HCT116 (cell line): ENCODE measurements at regions not wholly inside any gene's neighbourhood (a gene's known extent, or its start where the extent isn't known, plus 50 kb on each side); places are given as distances from the start of the nearest gene placed in this dataset.

Experiments
- ATAC-seq: fragments of 200-7000 bp; cut with Tn5 transposase; 2 replicates; pipeline ENCODE4 v1.9.1; 2020; ENCODE audit warnings: mild to moderate bottlenecking, moderate library complexity
- BruUV-seq: library from RNA; stranded (reverse); fragments of 400-500 nt; replicated peaks from 2 replicates; lab custom pipeline; 2021; lab: Mats Ljungman, UMichigan
- CTCF ChIA-PET: fragments of 300-600 bp; sonication (Branson Sonifier 250); formaldehyde crosslinking; loops from one replicate; lab custom pipeline; 2021; ENCODE audit warnings: antibody characterized with exemption; lab: Charles Lee
- POLR2A ChIA-PET: fragments of 300-600, 350-600 bp; sonication (Branson Sonifier 250); formaldehyde crosslinking; loops from one replicate; lab custom pipeline; 2021; ENCODE audit warnings: antibody characterized with exemption; lab: Charles Lee
- RAD21 ChIA-PET, 2 experiments: fragments of 300-600 bp; sonication (Branson Sonifier 250); formaldehyde crosslinking; loops; one replicate each; lab custom pipeline; 2023; ENCODE audit warnings: low total read pairs in 2 of 2; ENCODE audit not compliant: uncharacterized antibody in 2 of 2, unreplicated experiment in 2 of 2, low non-redundant PET in 1 of 2; lab: Charles Lee
- DNase-seq: peaks from one replicate; pipeline ENCODE4 v3.0.0-alpha.2; 2010; ENCODE audit warnings: low read depth, low spot score
- H2AFZ ChIP-seq: fragments of 200-600 bp; shearing (Covaris generic), sonication (generic); 2 replicates; pipeline ENCODE4 v1.6.1; 2017; ENCODE audit warnings: low read depth, mixed run types, mixed read lengths, antibody characterized with exemption, low read length; ENCODE audit not compliant: poor library complexity, severe bottlenecking
- H3K27ac ChIP-seq: 2 replicates; pipeline ENCODE4 v1.5.1; 2012; ENCODE audit warnings: low read depth, low read length
- H3K27me3 ChIP-seq: fragments of 200-600 bp; sonication (generic); 2 replicates; pipeline ENCODE4 v1.6.1; 2016; ENCODE audit warnings: mixed run types, low read length, mixed read lengths; ENCODE audit not compliant: insufficient read depth
- H3K36me3 ChIP-seq, 2 experiments: fragments of 200-500 bp in 1 of 2; fragments of 200-600 bp in 1 of 2; sonication (Bioruptor generic) in 1 of 2; sonication (generic) in 1 of 2; 2 replicates each; pipeline versions ENCODE4 v1.5.1 to v1.6.1; 2014 to 2016; ENCODE audit warnings: low read length in 2 of 2, inconsistent platforms in 1 of 2, mixed read lengths in 1 of 2, mixed run types in 1 of 2; ENCODE audit not compliant: insufficient read depth in 2 of 2, control insufficient read depth in 1 of 2
- H3K4me1 ChIP-seq, 2 experiments: fragments of 200-600 bp in 1 of 2; sonication (generic) in 1 of 2; 2 replicates each; pipeline versions ENCODE4 v1.5.1 to v1.6.1; 2012 to 2017; ENCODE audit warnings: low read length in 2 of 2, inconsistent platforms in 1 of 2, mild to moderate bottlenecking in 1 of 2, mixed read lengths in 1 of 2, mixed run types in 1 of 2, moderate library complexity in 1 of 2; ENCODE audit not compliant: insufficient read depth in 2 of 2, control insufficient read depth in 1 of 2
- H3K4me2 ChIP-seq: fragments of 200-600 bp; sonication (generic); 2 replicates; pipeline ENCODE4 v1.6.1; 2017; ENCODE audit warnings: mixed run types, low read length, mixed read lengths
- H3K4me3 ChIP-seq, 2 experiments: fragments of 200-600 bp in 1 of 2; sonication (generic) in 1 of 2; replicated peaks in 1 of 2; 2 replicates each; pipeline ENCODE4 v1.5.1; 2011 to 2016; ENCODE audit warnings: low read length in 2 of 2, control low read depth in 1 of 2, low read depth in 1 of 2, mild to moderate bottlenecking in 1 of 2, mixed read lengths in 1 of 2, mixed run types in 1 of 2
- H3K79me2 ChIP-seq: fragments of 200-600 bp; sonication (generic); 2 replicates; pipeline ENCODE4 v1.6.1; 2017; ENCODE audit warnings: mild to moderate bottlenecking, mixed run types, low read length, moderate library complexity, mixed read lengths; ENCODE audit not compliant: insufficient read depth
- H3K9ac ChIP-seq: fragments of 200-600 bp; sonication (generic); 2 replicates; pipeline ENCODE4 v1.6.1; 2016; ENCODE audit warnings: low read length, mixed read lengths
- H3K9me2 ChIP-seq: fragments of 200-600 bp; sonication (generic), shearing (Covaris generic); 2 replicates; pipeline ENCODE4 v1.6.1; 2017; ENCODE audit warnings: mixed run types, mild to moderate bottlenecking, moderate library complexity; ENCODE audit not compliant: insufficient read depth
- H3K9me3 ChIP-seq, 2 experiments: fragments of 200-500 bp in 1 of 2; fragments of 200-600 bp in 1 of 2; sonication (Bioruptor generic) in 1 of 2; sonication (generic) in 1 of 2; 2 replicates each; pipeline ENCODE4 v1.6.1; 2014 to 2017; ENCODE audit warnings: low read length in 2 of 2, mixed read lengths in 2 of 2, inconsistent platforms in 1 of 2, low read depth in 1 of 2, mild to moderate bottlenecking in 1 of 2, mixed run types in 1 of 2, moderate library complexity in 1 of 2; ENCODE audit not compliant: control insufficient read depth in 1 of 2, insufficient read depth in 1 of 2
- H4K20me1 ChIP-seq: fragments of 200-600 bp; sonication (generic), shearing (Covaris generic); 2 replicates; pipeline ENCODE4 v1.6.1; 2017; ENCODE audit warnings: mixed run types, mild to moderate bottlenecking, moderate library complexity; ENCODE audit not compliant: insufficient read depth
- CBX3 ChIP-seq: IDR thresholded peaks from 2 replicates; pipeline ENCODE4 v1.6.1; 2012; ENCODE audit warnings: low read depth
- CEBPB ChIP-seq: IDR thresholded peaks from 2 replicates; pipeline ENCODE4 v1.6.1; 2012; ENCODE audit warnings: low read depth
- EZH2 ChIP-seq: fragments of 200-600 bp; sonication (generic); IDR thresholded peaks from 2 replicates; pipeline ENCODE4 v1.6.1; 2017; ENCODE audit warnings: antibody characterized with exemption, mixed run types
- EZH2phosphoT487 ChIP-seq: fragments of 200-600 bp; IDR thresholded peaks from 2 replicates; pipeline ENCODE4 v1.6.1; 2018; ENCODE audit warnings: antibody characterized with exemption, borderline replicate concordance
- FOSL1 ChIP-seq: IDR thresholded peaks from 2 replicates; pipeline ENCODE4 v1.6.1; 2012; ENCODE audit warnings: low read depth
- JUND ChIP-seq: IDR thresholded peaks from 2 replicates; pipeline ENCODE4 v1.6.1; 2012
- POLR2A ChIP-seq: IDR thresholded peaks from 2 replicates; pipeline ENCODE4 v1.7.0; 2011; ENCODE audit warnings: borderline replicate concordance; ENCODE audit not compliant: insufficient read depth, insufficient read length; ENCODE audit errors: extremely low read depth
- POLR2AphosphoS5 ChIP-seq: IDR thresholded peaks from 2 replicates; pipeline ENCODE4 v1.6.1; 2011; ENCODE audit warnings: mild to moderate bottlenecking, low read depth, low read length, moderate library complexity
- RAD21 ChIP-seq: IDR thresholded peaks from 2 replicates; pipeline ENCODE4 v1.6.1; 2012; ENCODE audit warnings: low read depth, mild to moderate bottlenecking
- SP1 ChIP-seq: IDR thresholded peaks from 2 replicates; pipeline ENCODE4 v1.6.1; 2012; ENCODE audit warnings: low read depth
- SRF ChIP-seq: IDR thresholded peaks from 2 replicates; pipeline ENCODE4 v1.6.1; 2012; ENCODE audit warnings: low read depth
- TCF7L2 ChIP-seq: IDR thresholded peaks from 2 replicates; pipeline ENCODE4 v1.7.0; 2011; ENCODE audit warnings: borderline replicate concordance, inconsistent platforms; ENCODE audit not compliant: insufficient read depth, insufficient read length; ENCODE audit errors: extremely low read depth
- ZNF274 ChIP-seq: fragments of 200-500 bp; sonication (Bioruptor generic); IDR thresholded peaks from 2 replicates; pipeline ENCODE4 v1.6.1; 2014; ENCODE audit warnings: mild to moderate bottlenecking, low read depth, low read length, inconsistent platforms
- intact Hi-C: fragments of 100-400 bp; cut with micrococcal nuclease; formaldehyde crosslinking; loops from 2 replicates; pipeline ENCODE4 v1.10.0; 2022
- TF ChIP-seq, protein P1 (sequence below): IDR thresholded peaks from 2 replicates; pipeline ENCODE4 v1.6.1; 2011; ENCODE audit warnings: mild to moderate bottlenecking, low read length, moderate library complexity; ENCODE audit not compliant: insufficient replicate concordance; ENCODE audit errors: extremely low read depth
- TF ChIP-seq, protein P2 (sequence below): IDR thresholded peaks from 2 replicates; pipeline ENCODE4 v1.6.1; 2012
- TF ChIP-seq, protein P3 (sequence below), 3 experiments: fragments of 200-600 bp in 1 of 3; sonication (generic) in 1 of 3; IDR thresholded peaks in 2 of 3; conservative IDR thresholded peaks in 1 of 3; 2 replicates each; pipeline ENCODE4 v1.5.1; 2012 to 2017; ENCODE audit warnings: low read depth in 2 of 3, low read length in 2 of 3, antibody characterized with exemption in 1 of 3, borderline replicate concordance in 1 of 3, control low read depth in 1 of 3, mild to moderate bottlenecking in 1 of 3, mixed read lengths in 1 of 3, mixed run types in 1 of 3, moderate library complexity in 1 of 3; ENCODE audit not compliant: insufficient read depth in 1 of 3

DNA sequence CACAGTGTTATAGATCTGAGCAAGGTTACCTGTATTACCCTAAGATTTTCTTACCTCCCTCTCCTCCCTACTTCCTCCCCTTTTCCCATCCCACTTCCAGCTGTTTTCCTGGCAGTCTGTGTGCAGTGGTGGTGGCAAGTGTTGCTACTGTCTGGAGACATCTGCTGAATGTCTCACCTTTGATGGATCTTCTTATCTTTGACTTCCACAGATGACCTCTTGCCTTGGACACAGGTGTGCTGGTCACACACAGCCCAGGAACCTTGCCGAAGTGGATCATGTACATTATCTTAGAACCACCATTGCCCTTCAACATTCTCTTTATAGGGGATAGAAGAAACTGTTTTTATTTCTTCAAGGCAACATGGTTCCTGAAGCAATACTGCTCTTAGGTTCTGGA is 245.1 kb downstream of the UTP18 start:
- DNase-seq (no peak), ATAC-seq (no peak)
- H3K36me3 ChIP-seq: no peaks in the 10 kb centered on the region
- intact Hi-C loops: no loop called here
- H3K9me2 ChIP-seq: no peaks in the 10 kb centered on the region
- BruUV-seq: no TSS peak
- peaks cover 88% of the 10 kb centered on the region for H3K27me3 ChIP-seq
- CTCF ChIA-PET: interaction anchor here (2.0 kb wide), 1 partner anchor 18 kb away, joined by 10 read pairs; no protein-coding TSS in a partner anchor
- no peaks in the 10 kb centered on the region for H3K9me3 ChIP-seq
- H3K27ac ChIP-seq: no peak overlapping the region
- H3K4me1 ChIP-seq: no peaks in the 10 kb centered on the region
- no peak overlapping the region for H2AFZ ChIP-seq
- H3K79me2 ChIP-seq: no peaks in the 10 kb centered on the region
- no peak overlapping the region for H3K4me2 ChIP-seq
- no peaks in the 10 kb centered on the region for H4K20me1 ChIP-seq
- H3K4me3 ChIP-seq: no peak overlapping the region
- no peak overlapping the region for H3K9ac ChIP-seq
- POLR2A ChIA-PET: no interaction called here
- RAD21 ChIA-PET: no interaction called here
- TF ChIP-seq POLR2A (no peak), CEBPB (no peak), FOSL1 (no peak), TCF7L2 (no peak), EZH2phosphoT487 (no peak)
- TF ChIP-seq, protein P1, sequence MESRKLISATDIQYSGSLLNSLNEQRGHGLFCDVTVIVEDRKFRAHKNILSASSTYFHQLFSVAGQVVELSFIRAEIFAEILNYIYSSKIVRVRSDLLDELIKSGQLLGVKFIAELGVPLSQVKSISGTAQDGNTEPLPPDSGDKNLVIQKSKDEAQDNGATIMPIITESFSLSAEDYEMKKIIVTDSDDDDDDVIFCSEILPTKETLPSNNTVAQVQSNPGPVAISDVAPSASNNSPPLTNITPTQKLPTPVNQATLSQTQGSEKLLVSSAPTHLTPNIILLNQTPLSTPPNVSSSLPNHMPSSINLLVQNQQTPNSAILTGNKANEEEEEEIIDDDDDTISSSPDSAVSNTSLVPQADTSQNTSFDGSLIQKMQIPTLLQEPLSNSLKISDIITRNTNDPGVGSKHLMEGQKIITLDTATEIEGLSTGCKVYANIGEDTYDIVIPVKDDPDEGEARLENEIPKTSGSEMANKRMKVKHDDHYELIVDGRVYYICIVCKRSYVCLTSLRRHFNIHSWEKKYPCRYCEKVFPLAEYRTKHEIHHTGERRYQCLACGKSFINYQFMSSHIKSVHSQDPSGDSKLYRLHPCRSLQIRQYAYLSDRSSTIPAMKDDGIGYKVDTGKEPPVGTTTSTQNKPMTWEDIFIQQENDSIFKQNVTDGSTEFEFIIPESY: no peak

DNA sequence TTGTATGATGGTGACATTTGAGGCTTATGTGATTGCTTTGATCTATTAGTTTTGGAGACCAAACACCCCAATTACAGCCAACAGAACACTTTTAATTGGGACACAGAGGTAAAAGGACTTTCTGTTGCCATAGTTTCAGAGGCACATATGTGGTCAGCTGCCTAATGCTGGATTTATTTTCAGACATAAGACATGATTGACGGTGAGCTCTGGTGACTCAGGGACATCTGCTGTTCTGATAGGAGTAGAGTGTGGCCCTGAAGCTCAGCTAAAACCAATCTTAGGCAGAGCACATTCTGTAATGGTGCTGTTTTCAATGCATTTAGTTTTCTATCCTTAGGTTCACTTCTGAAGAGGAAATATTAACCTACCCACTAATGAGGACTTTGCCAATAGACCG is 247.1 kb downstream of the UTP18 start:
- Histone ChIP-seq H3K36me3 (no peaks in the 10 kb centered on the region), H3K4me2 (no peak overlapping the region), H4K20me1 (no peaks in the 10 kb centered on the region), H3K79me2 (no peaks in the 10 kb centered on the region), H3K27ac (no peak overlapping the region), H2AFZ (no peak overlapping the region), H3K4me3 (no peak overlapping the region), H3K9me2 (no peaks in the 10 kb centered on the region), H3K9me3 (no peaks in the 10 kb centered on the region), H3K9ac (no peak overlapping the region), H3K27me3 (peaks cover 88% of the 10 kb centered on the region), H3K4me1 (no peaks in the 10 kb centered on the region)
- intact Hi-C loops: no loop called here
- ChIA-PET POLR2A (no interaction called here), RAD21 (no interaction called here), CTCF (interaction anchor here (1.3 kb wide), 1 partner anchor 20 kb away, joined by 4 read pairs; no protein-coding TSS in a partner anchor)
- DNase-seq (no peak), ATAC-seq (no peak)
- no TSS peak for BruUV-seq
- TF ChIP-seq SRF: no peak
- no peak for TF ChIP-seq RAD21
- TF ChIP-seq EZH2: no peak
- TF ChIP-seq CBX3: no peak
- TF ChIP-seq SP1: no peak
- no peak for TF ChIP-seq CEBPB
- no peak for TF ChIP-seq TCF7L2
- TF ChIP-seq EZH2phosphoT487: no peak
- TF ChIP-seq, protein P2, sequence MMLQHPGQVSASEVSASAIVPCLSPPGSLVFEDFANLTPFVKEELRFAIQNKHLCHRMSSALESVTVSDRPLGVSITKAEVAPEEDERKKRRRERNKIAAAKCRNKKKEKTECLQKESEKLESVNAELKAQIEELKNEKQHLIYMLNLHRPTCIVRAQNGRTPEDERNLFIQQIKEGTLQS: no peak
- TF ChIP-seq JUND: no peak
- no peak for TF ChIP-seq POLR2A
- no peak for TF ChIP-seq POLR2AphosphoS5
- TF ChIP-seq FOSL1: no peak
- TF ChIP-seq ZNF274: no peak
- TF ChIP-seq, protein P3, sequence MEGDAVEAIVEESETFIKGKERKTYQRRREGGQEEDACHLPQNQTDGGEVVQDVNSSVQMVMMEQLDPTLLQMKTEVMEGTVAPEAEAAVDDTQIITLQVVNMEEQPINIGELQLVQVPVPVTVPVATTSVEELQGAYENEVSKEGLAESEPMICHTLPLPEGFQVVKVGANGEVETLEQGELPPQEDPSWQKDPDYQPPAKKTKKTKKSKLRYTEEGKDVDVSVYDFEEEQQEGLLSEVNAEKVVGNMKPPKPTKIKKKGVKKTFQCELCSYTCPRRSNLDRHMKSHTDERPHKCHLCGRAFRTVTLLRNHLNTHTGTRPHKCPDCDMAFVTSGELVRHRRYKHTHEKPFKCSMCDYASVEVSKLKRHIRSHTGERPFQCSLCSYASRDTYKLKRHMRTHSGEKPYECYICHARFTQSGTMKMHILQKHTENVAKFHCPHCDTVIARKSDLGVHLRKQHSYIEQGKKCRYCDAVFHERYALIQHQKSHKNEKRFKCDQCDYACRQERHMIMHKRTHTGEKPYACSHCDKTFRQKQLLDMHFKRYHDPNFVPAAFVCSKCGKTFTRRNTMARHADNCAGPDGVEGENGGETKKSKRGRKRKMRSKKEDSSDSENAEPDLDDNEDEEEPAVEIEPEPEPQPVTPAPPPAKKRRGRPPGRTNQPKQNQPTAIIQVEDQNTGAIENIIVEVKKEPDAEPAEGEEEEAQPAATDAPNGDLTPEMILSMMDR (IDR thresholded peaks at IDR 0.05 in 2 of 3, conservative IDR thresholded peaks at IDR 0.05 in 1 of 3; ENCODE audit: borderline replicate concordance in 1 of 3, insufficient read depth in 1 of 3, low read depth in 2 of 3, low read length in 2 of 3): no peak
